ENCODE measurements at regions not wholly inside any gene's neighbourhood (a gene's known extent, or its start where the extent isn't known, plus 50 kb on each side); places are given as distances from the start of the nearest gene placed in this dataset.
A peak's percentile ranks its signal among the peaks of the same experiment; 100 is the strongest.
"Not testable (repeated sequence)": the region's sequence is repeated elsewhere in the genome, so short reads cannot be mapped to it uniquely, and the experiment has no call there.

DNA sequence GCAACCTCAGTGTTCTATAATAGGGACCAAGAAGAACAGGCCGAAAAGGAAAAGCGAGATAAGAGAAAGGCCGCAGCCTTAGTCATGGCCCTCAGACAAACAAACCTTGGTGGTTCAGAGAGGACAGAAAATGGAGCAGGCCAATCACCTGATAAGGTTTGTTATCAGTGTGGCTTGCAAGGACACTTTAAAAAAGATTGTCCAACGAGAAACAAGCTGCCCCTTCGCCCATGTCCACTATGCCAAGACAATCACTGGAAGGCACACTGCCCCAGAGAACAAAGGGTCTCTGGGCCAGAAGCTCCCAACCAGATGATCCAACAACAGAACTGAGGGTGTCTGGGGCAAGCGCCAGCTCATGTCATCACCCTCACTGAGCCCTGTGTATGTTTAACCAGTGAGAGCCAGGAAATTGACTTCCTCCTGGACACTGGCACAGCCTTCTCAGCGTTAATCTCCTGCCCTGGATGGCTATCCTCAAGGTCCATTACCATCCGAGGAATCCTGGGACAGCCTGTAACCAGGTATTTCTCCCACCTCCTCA, 334.8 kb upstream of the SLITRK5 start:
- not testable (repeated sequence) for DNase-seq (ENCODE audit: low read depth)

DNA sequence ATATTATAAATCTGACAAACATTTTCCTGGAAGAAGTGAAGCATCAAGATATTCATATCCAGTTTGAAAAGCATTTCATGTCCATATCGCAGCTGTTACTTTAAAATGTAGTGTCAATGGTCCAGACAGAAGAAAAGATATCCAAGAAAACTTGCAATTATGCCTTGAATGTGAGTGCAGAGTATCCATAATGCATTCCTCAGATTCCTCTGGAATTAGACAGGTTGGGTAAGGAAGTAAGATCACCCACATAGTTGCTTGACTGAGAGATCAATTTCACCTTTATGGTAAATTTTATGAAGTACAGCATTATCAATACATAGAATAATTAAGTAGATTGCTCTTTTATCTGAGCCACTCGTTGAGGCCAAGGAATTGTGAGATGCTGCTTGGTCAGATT, 327.0 kb upstream of the SLITRK5 start:
- DNase-seq (ENCODE audit: low read depth) = peak; percentile 5

- no peak for DNase-seq (ENCODE audit: low read depth)
Measured at GRCh38 chr13:87355451-87355850, 315.7 kb upstream of the SLITRK5 start.

- DNase-seq (ENCODE audit: low read depth) = no peak
Measured at GRCh38 chr13:87356314-87356713, 314.9 kb upstream of the SLITRK5 start.

DNA sequence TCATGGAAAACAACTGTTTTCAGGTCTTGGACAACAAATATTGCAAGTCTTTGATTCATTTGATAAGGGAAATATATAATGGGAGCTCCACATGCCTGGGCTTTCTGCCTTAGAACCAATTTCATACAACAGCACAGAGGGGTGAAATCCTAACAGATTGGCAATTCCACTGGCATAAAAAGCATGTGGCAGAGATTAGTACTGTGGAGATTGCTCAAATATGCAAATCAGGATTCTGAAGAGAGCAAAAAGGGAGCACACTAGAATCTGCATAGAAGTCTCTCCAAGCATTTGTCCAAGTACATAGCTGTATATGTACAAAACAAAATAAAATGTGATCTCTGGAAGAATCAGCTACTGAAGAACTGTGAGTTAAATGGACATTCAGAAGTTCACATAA, 312.9 kb upstream of the SLITRK5 start:
- no peak for DNase-seq (ENCODE audit: low read depth)

GRCh38 chr13:87361216-87361615, 310.0 kb upstream of the SLITRK5 start:
- DNase-seq (ENCODE audit: low read depth) = no peak

DNA sequence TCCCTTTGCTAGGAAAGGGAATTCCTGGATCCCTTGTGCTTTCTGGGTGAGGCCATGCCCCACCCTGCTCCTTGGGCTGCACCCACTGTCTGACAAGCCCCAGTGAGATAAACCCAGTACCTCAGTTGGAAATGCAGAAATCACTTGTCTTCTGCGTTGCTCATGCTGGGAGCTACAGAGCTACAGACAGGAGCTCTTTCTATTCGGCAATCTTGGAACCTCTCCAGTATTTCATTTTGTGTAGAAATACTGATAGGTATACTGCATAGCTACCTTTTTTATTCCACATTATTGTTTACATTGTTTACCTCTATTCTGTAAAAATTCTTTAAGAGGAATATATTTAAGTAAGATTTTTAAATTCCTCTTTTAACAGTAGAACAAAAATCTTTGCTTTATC, 302.5 kb upstream of the SLITRK5 start:
- DNase-seq (ENCODE audit: low read depth) = no peak

- DNase-seq (ENCODE audit: low read depth) = peak; percentile 46
Measured at GRCh38 chr13:87376081-87376480, 295.1 kb upstream of the SLITRK5 start.

- no peak for DNase-seq (ENCODE audit: low read depth)
Measured at GRCh38 chr13:87384099-87384498, 287.1 kb upstream of the SLITRK5 start.

- DNase-seq (ENCODE audit: low read depth) = no peak
Measured at GRCh38 chr13:87393358-87393757, 277.8 kb upstream of the SLITRK5 start.

DNA sequence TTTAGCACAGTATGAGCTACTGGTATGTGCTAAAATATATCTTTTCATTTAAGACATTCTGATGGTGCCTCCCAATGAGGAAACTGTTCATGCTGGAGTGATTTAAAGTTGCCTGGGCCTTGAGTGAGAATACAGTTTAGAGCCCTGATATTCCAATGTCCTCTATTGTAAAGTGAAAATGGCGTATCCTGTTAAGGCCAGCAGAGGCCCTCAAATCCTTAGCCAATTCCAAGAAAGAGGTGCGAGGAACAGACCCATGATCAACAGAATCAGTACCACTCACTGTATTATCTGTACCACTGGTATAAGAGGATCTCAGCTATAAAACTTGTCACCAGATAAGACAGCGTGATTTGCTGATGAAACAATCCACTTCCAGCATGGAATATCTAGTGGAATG, 273.1 kb upstream of the SLITRK5 start:
- DNase-seq (ENCODE audit: low read depth) = no peak

- no peak for DNase-seq (ENCODE audit: low read depth)
Measured at GRCh38 chr13:87403748-87404432, 267.3 kb upstream of the SLITRK5 start.

DNA sequence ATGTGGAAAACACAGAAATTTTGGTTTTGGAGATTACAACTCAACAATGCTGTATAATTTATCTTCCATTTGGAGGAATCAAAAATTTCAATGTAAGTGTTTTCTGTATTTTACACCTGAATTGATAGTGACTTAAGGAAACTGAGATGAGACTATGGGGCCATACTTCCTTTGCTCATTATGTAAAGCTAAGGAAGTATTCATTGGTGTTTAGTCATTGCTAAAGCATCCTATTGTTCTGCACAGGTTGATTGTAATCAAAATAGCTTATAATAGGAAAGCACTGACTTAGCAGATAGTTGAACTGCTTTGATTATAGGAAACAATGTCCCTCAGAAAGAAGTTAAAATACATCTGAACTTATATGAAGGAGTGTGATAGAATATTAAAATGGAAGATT, 244.4 kb upstream of the SLITRK5 start:
- DNase-seq (ENCODE audit: low read depth) = no peak

DNA sequence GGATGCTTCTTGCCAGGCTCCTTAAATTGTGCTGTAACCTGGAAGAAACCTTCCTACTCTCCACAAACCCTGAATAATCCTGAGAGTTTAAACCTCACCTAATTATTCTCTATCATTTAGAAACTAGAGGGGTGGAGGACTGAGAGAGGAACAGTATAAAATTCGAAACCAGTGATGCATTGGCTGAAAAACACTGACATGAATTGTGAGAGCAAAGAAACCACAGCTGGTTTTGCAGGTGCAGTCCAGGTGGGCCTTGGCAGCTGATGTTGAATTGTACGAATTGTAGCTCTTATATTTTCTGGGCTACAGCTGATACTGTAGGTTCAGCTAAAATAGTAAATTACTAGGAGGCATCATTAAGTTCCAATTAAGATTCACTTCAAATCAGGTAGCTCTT, 227.0 kb upstream of the SLITRK5 start:
- DNase-seq (ENCODE audit: low read depth) = no peak

GRCh38 chr13:87452281-87452680, 218.9 kb upstream of the SLITRK5 start:
- DNase-seq (ENCODE audit: low read depth) = no peak

GRCh38 chr13:87453244-87453643, 217.9 kb upstream of the SLITRK5 start:
- DNase-seq (ENCODE audit: low read depth) = no peak

DNA sequence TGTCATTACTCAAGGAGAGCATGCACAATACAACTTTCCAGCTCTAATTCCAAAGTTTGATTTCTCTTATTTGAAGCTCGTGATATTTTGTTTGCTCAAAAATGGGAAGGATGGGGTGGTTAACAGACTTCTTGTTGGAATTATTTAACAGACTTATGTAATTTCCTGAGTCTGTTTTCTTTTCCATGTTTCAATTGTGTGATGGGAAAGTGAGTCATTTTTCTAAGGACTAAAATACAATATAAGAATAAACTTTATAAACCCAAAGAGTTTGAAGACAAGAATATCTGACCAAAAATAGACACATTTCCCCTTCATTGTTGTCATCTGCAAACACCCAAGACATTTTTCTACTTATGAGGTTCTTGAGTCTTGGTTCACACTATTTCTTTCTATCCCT, 211.8 kb upstream of the SLITRK5 start:
- DNase-seq (ENCODE audit: low read depth) = no peak

DNA sequence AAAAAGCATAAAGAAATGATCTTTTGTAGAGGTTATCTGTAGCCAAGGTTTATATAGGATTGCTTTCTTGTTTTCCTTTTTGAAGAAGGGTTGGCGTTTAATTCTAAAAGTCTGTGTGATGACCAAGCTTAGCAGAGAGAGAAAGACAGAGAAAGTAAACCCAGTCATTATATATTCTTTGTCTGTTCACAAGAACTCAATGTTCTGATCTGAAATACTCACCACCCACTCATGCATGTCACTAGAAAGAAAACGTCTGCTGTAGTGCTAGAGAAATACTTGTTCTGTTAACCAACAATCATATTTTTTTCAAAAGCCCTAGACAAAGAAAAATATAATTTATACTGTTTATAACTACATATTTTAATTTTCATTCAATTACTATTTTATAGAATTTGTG, 173.7 kb upstream of the SLITRK5 start:
- DNase-seq (ENCODE audit: low read depth) = no peak

GRCh38 chr13:87498681-87499080, 172.5 kb upstream of the SLITRK5 start:
- peak; percentile 36 for DNase-seq (ENCODE audit: low read depth)

DNA sequence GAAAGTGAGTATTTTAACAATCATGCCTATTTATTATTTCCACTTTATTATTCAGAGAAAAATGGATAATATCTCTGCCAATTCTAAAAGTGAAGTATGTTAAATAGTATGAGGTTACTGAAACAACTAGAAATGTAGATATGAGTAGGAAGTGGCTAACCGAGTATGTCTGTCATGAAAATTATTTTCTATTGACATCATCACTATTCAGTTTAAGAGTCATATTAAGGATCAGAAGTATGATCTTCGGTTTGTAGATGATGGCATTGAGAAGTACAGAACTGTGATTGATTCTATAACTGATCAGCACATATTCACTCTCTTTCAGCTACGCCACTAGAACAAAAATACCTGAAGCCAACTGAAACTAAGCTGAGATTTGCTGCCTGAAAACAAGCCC, 146.4 kb upstream of the SLITRK5 start:
- DNase-seq (ENCODE audit: low read depth) = no peak

- no peak for DNase-seq (ENCODE audit: low read depth)
Measured at GRCh38 chr13:87533776-87534175, 137.4 kb upstream of the SLITRK5 start.

GRCh38 chr13:87535911-87536310, 135.3 kb upstream of the SLITRK5 start:
- no peak for DNase-seq (ENCODE audit: low read depth)

DNA sequence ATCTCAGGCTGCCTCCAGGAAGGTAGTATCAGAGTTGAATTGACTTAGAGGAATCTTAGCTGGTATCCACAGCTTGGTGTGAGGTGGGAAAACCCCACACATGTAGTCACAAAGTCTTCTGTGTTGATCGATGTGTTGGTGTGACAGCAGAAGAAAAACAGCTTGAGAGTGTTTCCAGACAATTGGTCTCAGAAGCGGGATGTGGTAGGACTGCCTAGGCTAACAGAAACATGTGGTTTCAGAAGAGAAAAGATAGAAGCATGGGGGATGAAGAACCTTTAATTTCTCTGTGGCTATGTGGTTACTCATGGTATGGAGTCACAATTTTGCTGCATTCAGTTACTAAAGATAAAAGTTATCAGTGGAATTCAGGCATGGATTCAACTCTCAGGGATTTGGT, 134.7 kb upstream of the SLITRK5 start:
- peak; percentile 57 for DNase-seq (ENCODE audit: low read depth)

GRCh38 chr13:87536899-87537298, 134.3 kb upstream of the SLITRK5 start:
- no peak for DNase-seq (ENCODE audit: low read depth)

All from amniotic epithelial cell (primary cell).